CD14-positive monocyte (primary cell): ENCODE measurements at regions not wholly inside any gene's neighbourhood (a gene's known extent, or its start where the extent isn't known, plus 50 kb on each side); places are given as distances from the start of the nearest gene placed in this dataset.

Experiments used
- DNase-seq, 3 donors: peaks; one replicate each; pipeline ENCODE4 v3.0.0-alpha.2; 2011 to 2022
- H2AFZ ChIP-seq: 2 replicates; pipeline ENCODE4 v1.6.0; 2012; ENCODE audit warnings: mild to moderate bottlenecking, low read depth, low read length, inconsistent platforms; ENCODE audit not compliant: insufficient read depth, poor library complexity, severe bottlenecking
- H3K27ac ChIP-seq, 2 donors: 1 replicate in 1 of 2; 2 replicates in 1 of 2; pipeline ENCODE4 v1.5.1; 2012 to 2013; ENCODE audit warnings: low read length in 2 of 2, control low read depth in 1 of 2, inconsistent platforms in 1 of 2, low read depth in 1 of 2, mild to moderate bottlenecking in 1 of 2
- H3K27me3 ChIP-seq, 2 donors: one replicate each; pipeline versions ENCODE4 v1.6.0 to v1.6.1; 2011 to 2013; ENCODE audit warnings: low read length in 2 of 2; ENCODE audit not compliant: control insufficient read depth in 2 of 2, insufficient read depth in 2 of 2
- H3K36me3 ChIP-seq, 2 donors: replicated peaks in 1 of 2; 1 replicate in 1 of 2; 2 replicates in 1 of 2; pipeline versions ENCODE4 v1.5.1 to v1.6.1; 2012 to 2013; ENCODE audit warnings: low read length in 2 of 2, control low read depth in 1 of 2, inconsistent platforms in 1 of 2, mild to moderate bottlenecking in 1 of 2; ENCODE audit not compliant: insufficient read depth in 2 of 2, control insufficient read depth in 1 of 2
- H3K4me1 ChIP-seq, 2 donors: 1 replicate in 1 of 2; 2 replicates in 1 of 2; pipeline versions ENCODE4 v1.5.1 to v1.6.1; 2012 to 2013; ENCODE audit warnings: low read length in 2 of 2, control low read depth in 1 of 2, inconsistent platforms in 1 of 2, mild to moderate bottlenecking in 1 of 2, moderate library complexity in 1 of 2; ENCODE audit not compliant: insufficient read depth in 2 of 2, control insufficient read depth in 1 of 2
- H3K4me2 ChIP-seq: replicated peaks from 2 replicates; pipeline ENCODE3; 2012; ENCODE audit warnings: low read length, moderate library complexity, mild to moderate bottlenecking; ENCODE audit not compliant: poor library complexity, severe bottlenecking; ENCODE audit errors: extremely low read depth
- H3K4me3 ChIP-seq, 3 experiments: fragments of 200-600 bp in 1 of 3; sonication (generic) in 1 of 3; replicated peaks in 1 of 3; 1 replicate in 2 of 3; 2 replicates in 1 of 3; pipeline ENCODE4 v1.5.1; 2011 to 2013; ENCODE audit warnings: low read length in 3 of 3, mild to moderate bottlenecking in 3 of 3, control low read depth in 2 of 3, low read depth in 2 of 3, inconsistent platforms in 1 of 3, moderate library complexity in 1 of 3
- H3K79me2 ChIP-seq: 2 replicates; pipeline ENCODE4 v1.6.0; 2012; ENCODE audit warnings: mild to moderate bottlenecking, control low read depth, inconsistent platforms, low read length, moderate library complexity; ENCODE audit not compliant: insufficient read depth
- H3K9ac ChIP-seq: 2 replicates; pipeline ENCODE4 v1.6.0; 2017; ENCODE audit warnings: low read length, mild to moderate bottlenecking; ENCODE audit not compliant: insufficient read depth, poor library complexity, severe bottlenecking
- H3K9me3 ChIP-seq, 2 donors: replicated peaks in 1 of 2; 1 replicate in 1 of 2; 2 replicates in 1 of 2; pipeline versions ENCODE4 v1.5.1 to v1.6.1; 2012 to 2013; ENCODE audit warnings: low read length in 2 of 2, control low read depth in 1 of 2; ENCODE audit not compliant: control insufficient read depth in 1 of 2, insufficient read depth in 1 of 2
- H4K20me1 ChIP-seq: 2 replicates; pipeline ENCODE4 v1.6.0; 2012; ENCODE audit warnings: mild to moderate bottlenecking, low read length, control low read depth, moderate library complexity; ENCODE audit not compliant: insufficient read depth
- H3K27ac Mint-ChIP-seq, 7 donors: one replicate each; pipeline ENCODE4 v1.8.0; 2020; ENCODE audit warnings: mild to moderate bottlenecking in 7 of 7, mixed read lengths in 7 of 7, moderate library complexity in 6 of 7, inconsistent platforms in 2 of 7
- H3K27me3 Mint-ChIP-seq, 3 donors: one replicate each; pipeline ENCODE4 v1.8.0; 2021 to 2022; ENCODE audit warnings: low read depth in 3 of 3, mild to moderate bottlenecking in 3 of 3, mixed read lengths in 3 of 3, moderate library complexity in 3 of 3, inconsistent platforms in 1 of 3
- H3K36me3 Mint-ChIP-seq, 2 donors: one replicate each; pipeline ENCODE4 v1.8.0; 2020; ENCODE audit warnings: mixed read lengths in 2 of 2, inconsistent platforms in 1 of 2, mild to moderate bottlenecking in 1 of 2
- H3K4me1 Mint-ChIP-seq: one replicate; pipeline ENCODE4 v1.8.0; 2020; ENCODE audit warnings: mild to moderate bottlenecking, mixed read lengths
- H3K4me3 Mint-ChIP-seq, 2 donors: one replicate each; pipeline ENCODE4 v1.8.0; 2020; ENCODE audit warnings: mild to moderate bottlenecking in 2 of 2, mixed read lengths in 2 of 2, moderate library complexity in 1 of 2
- H3K9me3 Mint-ChIP-seq, 7 donors: one replicate each; pipeline ENCODE4 v1.8.0; 2020 to 2022; ENCODE audit warnings: mixed read lengths in 7 of 7, mild to moderate bottlenecking in 6 of 7, moderate library complexity in 6 of 7, inconsistent platforms in 2 of 7
- WGBS: methylation state at CpG from one replicate; pipeline ENCODE4 v1.1.5; 2013; ENCODE audit warnings: missing lambda C conversion rate; ENCODE audit not compliant: insufficient coverage; 5-methylcytosine and 5-hydroxymethylcytosine counted together
- intact Hi-C, 2 donors: fragments of 100-400 bp; cut with micrococcal nuclease; formaldehyde crosslinking; loops; one replicate each; pipeline versions ENCODE4 v1.15.0 to v1.15.1; 2023
- TF ChIP-seq, protein P1 (sequence below): fragments of 200-600 bp; IDR thresholded peaks from one replicate; pipeline ENCODE4 v1.8.0; 2022; ENCODE audit warnings: antibody characterized with exemption, mild to moderate bottlenecking

DNA sequence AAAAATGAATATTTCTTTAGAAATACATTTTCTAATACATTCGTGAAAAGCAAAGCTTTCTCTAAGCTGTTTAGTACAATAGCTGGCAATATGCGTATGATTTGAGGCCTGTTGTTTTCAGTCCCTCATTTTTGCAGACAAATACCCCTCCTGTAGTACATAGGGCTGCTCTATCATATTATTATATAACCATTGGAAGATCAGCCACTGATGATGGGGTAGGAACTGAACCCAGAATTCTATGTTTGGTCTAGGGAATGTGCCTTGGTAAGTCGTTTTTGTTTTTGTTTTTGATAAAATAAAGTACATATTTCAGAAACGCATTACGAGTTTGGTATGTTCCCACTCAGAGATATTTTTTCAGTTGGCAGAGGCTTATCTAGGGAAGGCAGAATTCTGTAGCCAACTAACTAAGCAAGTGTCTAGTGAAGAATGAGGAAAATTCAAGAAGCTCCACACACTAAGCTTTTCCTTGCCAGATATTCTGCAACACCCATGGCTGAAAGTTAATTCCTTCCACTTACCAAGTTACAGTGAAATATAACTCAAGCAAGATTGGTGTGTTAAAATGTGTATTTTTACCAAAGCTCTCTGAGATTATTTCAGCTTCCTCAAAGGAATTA, 656.9 kb upstream of the MIR17HG start:
- H3K4me1 Mint-ChIP-seq: no peaks in the 10 kb centered on the region
- Histone ChIP-seq H3K27ac (no peak overlapping the region), H3K4me3 (no peak overlapping the region), H3K9ac (no peak overlapping the region), H3K27me3 (no peaks in the 10 kb centered on the region), H3K4me1 (no peaks in the 10 kb centered on the region), H3K36me3 (no peaks in the 10 kb centered on the region), H4K20me1 (no peaks in the 10 kb centered on the region), H3K79me2 (no peaks in the 10 kb centered on the region), H3K4me2 (no peak overlapping the region), H3K9me3 (no peaks in the 10 kb centered on the region), H2AFZ (no peak overlapping the region)
- no peaks in the 10 kb centered on the region for H3K36me3 Mint-ChIP-seq
- H3K27ac Mint-ChIP-seq: no peak overlapping the region
- H3K27me3 Mint-ChIP-seq: peaks cover 0 to 3% (median 0%) of the 10 kb centered on the region in 3 donors
- intact Hi-C loops: no loop called here
- DNase-seq: no peak
- 100% methylated on average over 1 of the region's 5 CpGs for WGBS
- H3K4me3 Mint-ChIP-seq: no peak overlapping the region
- peaks cover 0 to 3% (median 2%) of the 10 kb centered on the region in 7 donors for H3K9me3 Mint-ChIP-seq
- TF ChIP-seq, protein P1, sequence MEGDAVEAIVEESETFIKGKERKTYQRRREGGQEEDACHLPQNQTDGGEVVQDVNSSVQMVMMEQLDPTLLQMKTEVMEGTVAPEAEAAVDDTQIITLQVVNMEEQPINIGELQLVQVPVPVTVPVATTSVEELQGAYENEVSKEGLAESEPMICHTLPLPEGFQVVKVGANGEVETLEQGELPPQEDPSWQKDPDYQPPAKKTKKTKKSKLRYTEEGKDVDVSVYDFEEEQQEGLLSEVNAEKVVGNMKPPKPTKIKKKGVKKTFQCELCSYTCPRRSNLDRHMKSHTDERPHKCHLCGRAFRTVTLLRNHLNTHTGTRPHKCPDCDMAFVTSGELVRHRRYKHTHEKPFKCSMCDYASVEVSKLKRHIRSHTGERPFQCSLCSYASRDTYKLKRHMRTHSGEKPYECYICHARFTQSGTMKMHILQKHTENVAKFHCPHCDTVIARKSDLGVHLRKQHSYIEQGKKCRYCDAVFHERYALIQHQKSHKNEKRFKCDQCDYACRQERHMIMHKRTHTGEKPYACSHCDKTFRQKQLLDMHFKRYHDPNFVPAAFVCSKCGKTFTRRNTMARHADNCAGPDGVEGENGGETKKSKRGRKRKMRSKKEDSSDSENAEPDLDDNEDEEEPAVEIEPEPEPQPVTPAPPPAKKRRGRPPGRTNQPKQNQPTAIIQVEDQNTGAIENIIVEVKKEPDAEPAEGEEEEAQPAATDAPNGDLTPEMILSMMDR: no peak

DNA sequence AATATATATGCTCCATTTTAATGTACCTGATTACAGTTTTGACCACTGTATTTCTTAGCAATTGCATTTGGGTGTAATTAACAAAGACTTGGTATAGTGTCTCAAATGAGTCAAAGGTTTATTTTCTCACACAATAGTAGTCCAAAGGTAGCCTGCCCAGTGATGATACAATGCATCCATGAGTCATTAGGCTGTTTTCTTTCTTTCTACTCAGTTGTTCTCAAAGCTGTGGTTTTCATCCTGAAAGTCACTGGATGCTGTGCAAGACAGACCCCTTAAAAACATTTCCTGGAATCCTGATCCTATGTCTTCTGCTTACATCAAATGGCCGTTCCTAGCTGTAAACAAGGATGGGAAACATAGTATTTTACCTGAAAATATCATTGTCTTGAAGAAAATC, 651.2 kb upstream of the MIR17HG start:
- Histone ChIP-seq H3K9ac (no peak overlapping the region), H4K20me1 (no peaks in the 10 kb centered on the region), H3K4me2 (no peak overlapping the region), H3K27ac (no peak overlapping the region), H3K79me2 (no peaks in the 10 kb centered on the region), H2AFZ (no peak overlapping the region), H3K4me3 (no peak overlapping the region), H3K9me3 (peaks cover 0 to 3% of the 10 kb centered on the region in 2 donors), H3K36me3 (no peaks in the 10 kb centered on the region), H3K4me1 (no peaks in the 10 kb centered on the region), H3K27me3 (no peaks in the 10 kb centered on the region)
- Mint-ChIP-seq H3K9me3 (peaks cover 0 to 6% (median 2%) of the 10 kb centered on the region in 7 donors), H3K27ac (no peak overlapping the region), H3K4me3 (no peak overlapping the region), H3K4me1 (no peaks in the 10 kb centered on the region), H3K27me3 (no peaks in the 10 kb centered on the region), H3K36me3 (no peaks in the 10 kb centered on the region)
- intact Hi-C loops: no loop called here
- TF ChIP-seq, protein P1: no peak
- no CpG with 5 or more reads among the region's 1 CpG for WGBS
- DNase-seq: no peak
